ENCODE measurements at regions not wholly inside any gene's neighbourhood (a gene's known extent, or its start where the extent isn't known, plus 50 kb on each side); places are given as distances from the start of the nearest gene placed in this dataset.

DNA sequence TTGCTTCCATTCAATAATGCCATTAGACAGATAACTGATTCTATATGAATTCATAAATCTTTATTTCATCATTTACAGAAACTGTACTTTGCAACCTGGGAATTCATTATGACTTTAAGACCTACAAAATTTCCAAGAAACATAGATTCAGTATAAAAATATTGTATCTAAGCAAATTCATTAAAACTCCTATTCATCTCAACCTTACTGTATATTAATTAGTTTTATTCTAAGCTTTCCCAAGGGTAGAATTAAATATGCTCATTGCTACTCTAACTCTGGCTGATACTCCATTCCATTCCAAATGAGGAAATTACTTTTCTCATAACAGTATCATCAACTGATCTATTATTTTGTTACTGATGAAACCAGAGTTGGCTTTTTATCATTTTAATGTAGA, 473.0 kb upstream of the LRRTM4 start:
- no peak for ATAC-seq
- H3K27ac Mint-ChIP-seq: no peak overlapping the region
- ChIA-PET CTCF (no interaction called here), POLR2A (no interaction called here)
- peaks cover 1% of the 10 kb centered on the region for H3K9me3 Mint-ChIP-seq (ENCODE audit: low read depth)
- intact Hi-C loops (cut with DNase I, micrococcal nuclease): no loop called here
- no peaks in the 10 kb centered on the region for H3K4me1 Mint-ChIP-seq
- H3K27me3 Mint-ChIP-seq: no peaks in the 10 kb centered on the region
- H3K4me3 Mint-ChIP-seq: no peak overlapping the region
- no peak for DNase-seq
- H3K36me3 Mint-ChIP-seq (ENCODE audit: low read depth): no peaks in the 10 kb centered on the region

DNA sequence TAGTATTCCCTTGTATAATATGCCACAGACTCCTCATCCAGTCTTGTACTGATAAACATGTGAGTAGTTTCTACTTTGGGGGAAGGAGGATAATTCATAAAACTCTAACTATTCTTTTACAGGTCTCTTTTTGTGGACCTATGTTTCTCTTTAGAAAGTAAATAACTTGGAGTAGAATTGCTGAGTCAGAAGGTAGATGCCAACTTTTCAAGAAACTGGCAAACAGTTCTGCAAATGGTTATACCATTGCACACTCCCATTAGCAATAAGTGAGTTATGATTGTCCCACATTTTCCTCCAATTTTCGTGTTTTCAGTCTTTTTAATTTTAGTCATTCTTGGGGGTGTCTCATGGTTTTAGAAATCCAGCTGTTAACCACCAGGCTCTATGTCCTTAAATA, 477.2 kb upstream of the LRRTM4 start:
- intact Hi-C loops (cut with DNase I, micrococcal nuclease): no loop called here
- ChIA-PET POLR2A (no interaction called here), CTCF (no interaction called here)
- H3K4me3 Mint-ChIP-seq: no peak overlapping the region
- H3K9me3 Mint-ChIP-seq (ENCODE audit: low read depth): peaks cover 3% of the 10 kb centered on the region
- ATAC-seq (no peak), DNase-seq (no peak)
- H3K4me1 Mint-ChIP-seq: no peaks in the 10 kb centered on the region
- no peaks in the 10 kb centered on the region for H3K27me3 Mint-ChIP-seq
- H3K27ac Mint-ChIP-seq: no peak overlapping the region
- no peaks in the 10 kb centered on the region for H3K36me3 Mint-ChIP-seq (ENCODE audit: low read depth)

DNA sequence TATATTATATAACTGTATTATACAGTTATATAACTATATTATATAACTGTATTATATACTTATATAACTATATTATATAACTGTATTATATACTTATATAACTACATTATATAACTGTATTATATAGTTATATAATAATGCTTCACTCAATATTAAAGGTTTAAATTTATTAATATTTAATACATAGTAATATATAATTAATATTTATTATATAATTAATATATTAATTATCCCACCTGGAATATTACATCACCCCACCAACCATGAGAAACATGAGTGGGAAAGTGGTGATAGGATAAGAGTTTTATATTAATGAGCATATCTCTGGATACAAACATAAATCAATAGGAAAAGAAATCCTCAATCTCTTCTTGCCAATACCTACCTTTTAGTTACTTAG, 487.1 kb upstream of the LRRTM4 start:
- H3K36me3 Mint-ChIP-seq (ENCODE audit: low read depth): no peaks in the 10 kb centered on the region
- intact Hi-C loops (cut with DNase I, micrococcal nuclease): no loop called here
- CTCF ChIA-PET: no interaction called here
- H3K27me3 Mint-ChIP-seq: no peaks in the 10 kb centered on the region
- H3K27ac Mint-ChIP-seq: no peak overlapping the region
- DNase-seq (no peak), ATAC-seq (no peak)
- peaks cover 11% of the 10 kb centered on the region for H3K9me3 Mint-ChIP-seq (ENCODE audit: low read depth)
- H3K4me3 Mint-ChIP-seq: no peak overlapping the region
- H3K4me1 Mint-ChIP-seq: no peaks in the 10 kb centered on the region
- POLR2A ChIA-PET: no interaction called here

DNA sequence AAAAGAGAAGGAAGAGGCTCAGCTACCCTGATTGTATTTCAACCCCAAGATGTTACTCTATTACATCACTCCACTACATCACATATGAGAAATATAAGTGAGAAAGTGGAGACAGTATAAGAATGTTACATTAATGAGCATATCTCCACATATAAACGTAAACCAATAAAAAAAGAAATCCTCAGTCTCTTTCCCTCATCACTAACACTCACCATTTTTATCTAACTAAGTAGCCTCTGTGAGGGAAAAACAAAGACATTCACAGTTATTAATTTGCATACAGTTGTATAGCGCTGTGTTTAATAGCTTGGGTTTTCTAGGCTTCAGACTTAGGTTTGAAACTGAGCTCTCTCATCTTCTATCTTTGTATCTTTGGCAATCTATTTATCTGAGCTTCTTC, 489.1 kb upstream of the LRRTM4 start:
- Mint-ChIP-seq H3K27me3 (no peaks in the 10 kb centered on the region), H3K9me3 (ENCODE audit: low read depth) (peaks cover 17% of the 10 kb centered on the region), H3K4me3 (no peak overlapping the region), H3K4me1 (no peaks in the 10 kb centered on the region), H3K36me3 (ENCODE audit: low read depth) (no peaks in the 10 kb centered on the region), H3K27ac (no peak overlapping the region)
- intact Hi-C loops (cut with DNase I, micrococcal nuclease): no loop called here
- ATAC-seq: no peak
- DNase-seq: no peak
- ChIA-PET POLR2A (no interaction called here), CTCF (no interaction called here)

DNA sequence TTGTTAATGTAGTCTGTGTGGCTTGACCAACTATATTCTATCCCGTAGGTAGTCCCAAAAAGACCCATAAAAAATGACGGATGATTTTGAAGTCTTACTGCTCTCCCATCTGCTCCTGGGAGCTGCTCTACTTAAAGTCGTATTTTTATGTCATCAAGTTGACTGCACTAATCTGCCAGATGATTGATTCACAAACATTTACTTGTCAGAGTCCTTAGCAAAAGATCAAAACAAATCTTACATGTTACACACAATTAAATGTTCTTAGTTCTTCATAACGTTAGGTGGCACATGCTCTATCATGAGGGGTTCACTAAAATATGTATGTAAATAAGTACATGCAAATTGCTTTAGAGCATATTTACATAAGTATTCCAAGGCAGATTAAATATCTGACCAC, 498.3 kb upstream of the LRRTM4 start:
- ATAC-seq: no peak
- no peaks in the 10 kb centered on the region for H3K36me3 Mint-ChIP-seq (ENCODE audit: low read depth)
- ChIA-PET POLR2A (no interaction called here), CTCF (no interaction called here)
- no peak overlapping the region for H3K4me3 Mint-ChIP-seq
- DNase-seq: no peak
- peaks cover 10% of the 10 kb centered on the region for H3K9me3 Mint-ChIP-seq (ENCODE audit: low read depth)
- no peaks in the 10 kb centered on the region for H3K27me3 Mint-ChIP-seq
- H3K4me1 Mint-ChIP-seq: no peaks in the 10 kb centered on the region
- intact Hi-C loops (cut with DNase I, micrococcal nuclease): no loop called here
- no peak overlapping the region for H3K27ac Mint-ChIP-seq

DNA sequence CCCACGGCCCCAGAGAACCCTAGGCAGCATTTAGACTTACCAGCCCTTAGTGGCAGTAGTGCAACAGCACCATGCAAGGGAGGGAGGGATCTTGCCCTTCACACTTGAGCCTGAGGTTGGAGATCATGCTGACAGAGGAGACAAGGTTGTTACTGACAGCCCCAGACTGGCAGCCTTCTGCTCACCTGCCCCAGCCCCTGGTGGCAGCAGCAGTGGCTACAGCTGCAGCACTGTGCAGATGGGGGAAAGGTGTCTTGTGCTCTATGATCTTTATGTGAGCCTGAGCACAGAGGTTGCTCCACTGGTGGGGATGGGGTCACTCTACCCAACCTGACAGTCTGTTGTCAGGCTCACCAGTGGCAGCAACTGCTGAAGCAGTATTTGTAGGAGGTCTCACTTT, 501.2 kb upstream of the LRRTM4 start:
- Mint-ChIP-seq H3K4me3 (no peak overlapping the region), H3K27me3 (no peaks in the 10 kb centered on the region)

DNA sequence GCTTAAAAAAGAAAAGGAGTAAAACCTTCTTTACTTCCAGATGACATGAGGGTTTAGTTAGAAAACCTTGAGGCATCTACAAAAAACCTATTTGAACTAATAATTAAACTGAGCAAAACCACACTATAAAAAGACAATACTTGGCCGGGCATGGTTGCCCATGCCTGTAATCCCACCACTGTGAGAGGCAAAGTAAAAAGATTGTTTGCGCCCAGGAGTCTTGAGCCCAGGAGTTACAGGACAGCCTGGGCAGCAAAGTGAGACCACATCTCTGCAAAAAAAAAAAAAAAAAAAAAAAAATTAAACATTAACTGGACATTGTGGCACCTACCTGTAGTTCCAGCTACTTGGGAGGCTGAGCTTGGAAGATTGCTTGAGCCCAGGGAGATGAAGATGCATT, 502.8 kb upstream of the LRRTM4 start:
- ChIA-PET CTCF (no interaction called here), POLR2A (no interaction called here)
- no peaks in the 10 kb centered on the region for H3K36me3 Mint-ChIP-seq (ENCODE audit: low read depth)
- H3K27me3 Mint-ChIP-seq: no peaks in the 10 kb centered on the region
- peaks cover 19% of the 10 kb centered on the region for H3K9me3 Mint-ChIP-seq (ENCODE audit: low read depth)
- intact Hi-C loops (cut with DNase I, micrococcal nuclease): no loop called here
- H3K27ac Mint-ChIP-seq: no peak overlapping the region
- ATAC-seq (no peak), DNase-seq (no peak)
- no peak overlapping the region for H3K4me3 Mint-ChIP-seq
- no peaks in the 10 kb centered on the region for H3K4me1 Mint-ChIP-seq

More for the DNA sequence above, 501.2 kb upstream of the LRRTM4 start:
- ChIA-PET POLR2A (no interaction called here), CTCF (no interaction called here)
- intact Hi-C loops (cut with DNase I, micrococcal nuclease): no loop called here
- Mint-ChIP-seq H3K36me3 (ENCODE audit: low read depth) (no peaks in the 10 kb centered on the region), H3K9me3 (ENCODE audit: low read depth) (peaks cover 13% of the 10 kb centered on the region), H3K27ac (no peak overlapping the region), H3K4me1 (no peaks in the 10 kb centered on the region)
- ATAC-seq (no peak), DNase-seq (no peak)

DNA sequence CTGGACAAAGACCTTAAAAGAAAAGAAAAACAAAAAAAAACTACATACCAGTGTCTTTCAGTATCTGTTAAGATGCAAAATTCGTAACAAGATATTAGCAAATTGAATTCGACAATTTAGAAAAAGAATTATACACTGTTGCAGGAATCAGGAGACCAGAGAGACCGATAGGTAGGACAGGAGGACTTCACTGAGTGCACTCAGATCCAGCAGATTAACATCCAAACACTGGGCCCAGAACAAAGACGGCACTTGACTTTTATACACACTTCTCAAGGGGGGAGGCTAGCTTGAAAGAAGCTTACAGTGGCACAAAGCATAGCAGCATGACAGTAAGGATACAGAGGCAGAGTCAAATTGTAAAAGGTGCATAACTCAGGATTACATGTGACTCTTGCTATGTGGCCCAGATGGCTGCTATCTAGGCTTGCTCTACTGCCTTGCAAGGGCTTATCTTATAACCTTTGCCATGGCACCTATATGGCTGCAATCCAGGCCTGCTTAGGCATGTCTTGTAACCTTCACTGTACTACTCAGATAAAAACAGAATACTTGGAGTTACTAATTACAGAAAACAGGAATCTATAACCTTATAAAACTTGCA, 507.3 kb upstream of the LRRTM4 start:
- DNase-seq (no peak), ATAC-seq (no peak)
- Mint-ChIP-seq H3K36me3 (ENCODE audit: low read depth) (no peaks in the 10 kb centered on the region), H3K9me3 (ENCODE audit: low read depth) (peaks cover 13% of the 10 kb centered on the region), H3K4me1 (no peaks in the 10 kb centered on the region), H3K27ac (no peak overlapping the region), H3K27me3 (no peaks in the 10 kb centered on the region), H3K4me3 (no peak overlapping the region)
- ChIA-PET CTCF (no interaction called here), POLR2A (no interaction called here)
- intact Hi-C loops (cut with DNase I, micrococcal nuclease): no loop called here

DNA sequence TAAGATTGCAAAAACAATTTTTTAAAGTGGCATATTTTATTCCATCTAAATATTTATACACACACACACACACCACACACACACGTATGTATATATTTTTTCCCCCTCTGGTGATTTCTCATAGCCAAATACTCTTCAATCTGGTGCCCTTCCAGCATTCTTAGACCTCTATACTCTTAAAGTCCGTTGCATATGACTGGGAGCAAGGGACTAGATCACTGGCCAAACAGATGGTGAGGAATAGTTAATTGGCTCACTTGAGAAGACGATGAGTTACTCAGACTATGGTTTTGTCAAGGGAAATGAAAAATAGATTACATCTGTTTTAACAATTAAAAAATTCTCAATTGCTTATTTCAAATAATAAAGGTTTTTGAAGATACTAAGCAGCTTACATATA, 512.5 kb upstream of the LRRTM4 start:
- POLR2A ChIA-PET: no interaction called here
- Mint-ChIP-seq H3K27ac (no peak overlapping the region), H3K27me3 (no peaks in the 10 kb centered on the region), H3K4me1 (no peaks in the 10 kb centered on the region), H3K36me3 (ENCODE audit: low read depth) (peaks cover 2% of the 10 kb centered on the region), H3K4me3 (no peak overlapping the region), H3K9me3 (ENCODE audit: low read depth) (peaks cover 4% of the 10 kb centered on the region)
- CTCF ChIA-PET: no interaction called here
- intact Hi-C loops (cut with DNase I, micrococcal nuclease): no loop called here
- ATAC-seq: no peak
- DNase-seq: no peak

DNA sequence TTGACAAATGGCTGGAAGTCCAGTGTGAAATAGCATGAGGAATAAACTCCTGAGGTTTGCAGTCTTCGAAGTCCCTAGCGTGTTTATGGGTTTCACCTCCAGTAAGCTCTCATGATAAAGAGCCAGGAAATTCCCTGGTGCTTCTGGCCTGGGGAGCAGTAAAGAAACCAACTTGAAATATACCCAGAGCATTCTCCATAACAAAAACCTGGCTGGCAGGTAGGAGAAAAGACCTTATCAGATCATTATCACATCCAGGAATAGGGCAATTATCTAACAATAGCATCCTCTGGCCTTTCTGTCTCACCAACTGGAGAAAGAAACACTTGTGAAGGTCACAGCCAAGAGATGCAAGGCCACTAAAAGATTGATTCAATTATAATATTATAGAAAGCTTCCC, 513.6 kb upstream of the LRRTM4 start:
- no peak overlapping the region for H3K27ac Mint-ChIP-seq
- intact Hi-C loops (cut with DNase I, micrococcal nuclease): no loop called here
- peaks cover 7% of the 10 kb centered on the region for H3K9me3 Mint-ChIP-seq (ENCODE audit: low read depth)

DNA sequence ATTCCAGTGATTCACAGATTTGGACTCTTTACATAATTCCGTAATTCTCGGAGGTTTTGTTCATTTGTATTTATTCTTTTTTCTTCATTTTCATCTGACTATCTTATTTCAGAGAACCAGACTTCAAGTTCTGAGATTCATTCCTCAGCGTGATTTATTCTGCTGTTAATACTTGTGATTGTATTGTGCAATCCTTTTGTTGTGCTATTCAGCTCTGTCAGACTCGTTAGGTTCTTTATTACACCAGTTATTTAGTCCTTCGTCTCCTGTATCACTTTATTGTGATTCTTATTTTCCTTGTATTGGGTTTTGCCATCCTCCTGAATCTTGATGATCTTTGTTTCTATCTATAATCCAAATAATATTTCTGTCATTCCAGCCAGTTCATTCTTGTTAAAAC, 529.3 kb upstream of the LRRTM4 start:
- CTCF ChIA-PET: no interaction called here
- Mint-ChIP-seq H3K36me3 (ENCODE audit: low read depth) (no peaks in the 10 kb centered on the region), H3K27ac (no peak overlapping the region), H3K4me1 (no peaks in the 10 kb centered on the region), H3K27me3 (no peaks in the 10 kb centered on the region), H3K9me3 (ENCODE audit: low read depth) (peaks cover 39% of the 10 kb centered on the region), H3K4me3 (no peak overlapping the region)
- POLR2A ChIA-PET: no interaction called here
- DNase-seq (no peak), ATAC-seq (no peak)
- intact Hi-C loops (cut with DNase I, micrococcal nuclease): no loop called here

More for the DNA sequence above, 513.6 kb upstream of the LRRTM4 start:
- ATAC-seq (no peak), DNase-seq (no peak)
- ChIA-PET POLR2A (no interaction called here), CTCF (no interaction called here)
- no peaks in the 10 kb centered on the region for H3K4me1 Mint-ChIP-seq
- H3K36me3 Mint-ChIP-seq (ENCODE audit: low read depth): peaks cover 2% of the 10 kb centered on the region
- H3K27me3 Mint-ChIP-seq: no peaks in the 10 kb centered on the region
- H3K4me3 Mint-ChIP-seq: no peak overlapping the region

DNA sequence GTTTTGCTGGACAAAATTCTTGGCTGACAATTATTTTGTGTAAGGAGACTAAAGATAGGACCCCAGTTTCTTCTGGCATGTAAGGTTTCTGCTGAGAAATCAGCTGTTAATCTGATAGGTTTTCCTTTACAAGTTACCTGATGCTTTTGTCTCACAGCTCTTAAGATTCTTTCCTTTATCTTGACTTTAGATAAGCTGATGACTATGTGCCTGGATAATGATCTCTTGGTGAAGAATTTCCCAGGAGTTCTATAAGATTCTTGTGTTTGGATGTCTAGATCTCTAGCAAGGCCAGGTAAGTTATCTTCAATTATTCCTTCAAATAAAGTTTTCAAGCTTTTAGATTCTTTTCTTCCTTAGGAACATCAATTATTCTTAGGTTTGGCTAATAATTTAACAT, 534.8 kb upstream of the LRRTM4 start:
- intact Hi-C loops (cut with DNase I, micrococcal nuclease): no loop called here
- ChIA-PET POLR2A (no interaction called here), CTCF (no interaction called here)
- no peaks in the 10 kb centered on the region for H3K4me1 Mint-ChIP-seq
- no peaks in the 10 kb centered on the region for H3K27me3 Mint-ChIP-seq
- H3K9me3 Mint-ChIP-seq (ENCODE audit: low read depth): peaks cover 18% of the 10 kb centered on the region
- no peaks in the 10 kb centered on the region for H3K36me3 Mint-ChIP-seq (ENCODE audit: low read depth)
- H3K27ac Mint-ChIP-seq: no peak overlapping the region
- H3K4me3 Mint-ChIP-seq: no peak overlapping the region
- no peak for ATAC-seq
- DNase-seq: no peak

DNA sequence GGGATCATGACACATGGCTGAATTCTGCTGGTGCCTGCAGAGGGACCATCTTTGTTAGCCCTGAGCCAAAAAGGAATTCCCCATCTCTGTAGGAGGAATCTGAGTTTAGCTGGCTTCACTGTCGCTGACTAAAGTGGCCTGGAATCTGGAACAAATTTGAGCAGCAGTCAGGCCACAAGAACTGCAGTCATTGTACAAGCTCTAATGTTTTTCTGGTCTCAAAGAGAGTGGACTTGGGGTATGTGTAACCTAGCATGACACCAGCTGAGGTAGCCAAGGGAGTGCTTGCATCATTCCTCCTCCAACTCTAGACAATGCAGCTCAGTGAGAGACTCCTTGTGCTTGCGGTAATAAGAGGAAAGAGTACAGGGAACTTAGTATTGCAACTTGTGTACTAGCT, 539.1 kb upstream of the LRRTM4 start:
- intact Hi-C loops (cut with DNase I, micrococcal nuclease): no loop called here
- H3K27me3 Mint-ChIP-seq: no peaks in the 10 kb centered on the region
- ChIA-PET CTCF (no interaction called here), POLR2A (no interaction called here)
- no peaks in the 10 kb centered on the region for H3K36me3 Mint-ChIP-seq (ENCODE audit: low read depth)
- no peaks in the 10 kb centered on the region for H3K4me1 Mint-ChIP-seq
- DNase-seq (no peak), ATAC-seq (no peak)
- no peak overlapping the region for H3K27ac Mint-ChIP-seq
- H3K4me3 Mint-ChIP-seq: no peak overlapping the region
- H3K9me3 Mint-ChIP-seq (ENCODE audit: low read depth): peaks cover 18% of the 10 kb centered on the region

All from activated CD4-positive, alpha-beta T cell treated with anti-CD3 and anti-CD28 coated beads for 36 hours (primary cell).